ENCODE measurements at regions not wholly inside any gene's neighbourhood (a gene's known extent, or its start where the extent isn't known, plus 50 kb on each side); places are given as distances from the start of the nearest gene placed in this dataset.

DNA sequence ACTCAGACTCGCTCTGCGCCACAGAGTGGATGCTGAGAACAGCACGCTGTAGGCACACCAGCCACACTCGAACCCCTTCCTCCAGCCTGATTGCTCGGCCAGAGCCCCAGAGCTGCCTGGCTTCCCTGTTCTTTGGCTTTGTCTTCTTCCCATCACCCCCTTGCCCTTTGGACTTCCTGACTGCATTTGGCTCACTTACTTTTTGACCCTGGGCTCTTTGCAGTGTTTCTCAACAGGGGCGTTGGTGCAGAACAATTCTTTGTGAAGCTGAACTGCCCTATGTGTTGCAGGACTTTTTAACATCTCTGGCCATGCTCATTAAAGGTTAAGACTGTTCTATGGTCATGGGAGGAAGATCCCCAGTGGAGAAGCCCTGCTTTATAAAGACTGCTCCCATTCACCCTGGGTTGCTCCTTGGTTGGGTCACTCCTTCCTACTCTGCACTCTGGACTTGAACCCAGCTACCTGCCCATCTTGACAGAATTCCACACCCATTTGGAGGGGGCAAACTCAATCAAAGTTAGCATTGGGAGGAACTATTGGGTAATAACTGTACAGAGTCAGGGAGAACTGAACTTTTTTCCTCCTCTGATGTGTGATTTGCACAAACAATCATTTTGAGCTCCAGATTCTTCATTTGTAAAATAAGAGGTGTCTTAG lies 127.7 kb upstream of the PLEKHG7 start:
- DNase-seq: no peak

DNA sequence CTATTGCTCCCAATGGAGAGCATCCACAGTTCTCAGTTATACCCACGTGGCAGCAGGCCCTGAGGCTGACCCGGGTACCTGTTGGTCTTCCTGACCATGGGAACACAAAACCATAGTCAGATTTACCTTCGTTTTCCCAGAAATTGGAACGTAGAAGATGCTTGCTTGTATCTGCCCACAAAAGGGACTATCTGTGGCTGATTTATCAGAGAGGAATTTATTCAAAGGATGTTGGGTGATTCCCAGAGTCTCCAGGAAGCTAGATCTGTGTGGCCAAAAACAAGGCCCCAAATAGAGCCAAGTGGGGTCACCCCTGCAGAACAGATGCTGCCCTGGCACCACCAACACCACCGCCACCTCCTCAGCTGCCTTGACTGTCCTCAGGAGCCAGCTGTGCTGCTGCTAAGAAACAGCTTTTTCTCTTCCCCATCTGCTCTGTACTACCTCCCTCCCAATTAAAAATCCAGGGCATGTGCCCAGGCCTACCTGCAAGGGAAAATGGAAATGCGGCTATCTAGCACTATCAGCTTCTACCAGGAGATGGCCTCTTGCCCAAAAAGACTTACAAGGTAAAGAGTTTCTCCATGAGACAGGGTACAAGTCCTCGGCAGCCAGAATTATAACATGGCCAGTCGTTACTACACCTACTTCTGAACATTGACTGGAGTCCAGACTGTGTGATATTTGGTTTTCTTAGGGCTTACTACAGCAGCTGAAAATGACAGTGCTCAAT lies 128.6 kb upstream of the PLEKHG7 start:
- DNase-seq: no peak

DNA sequence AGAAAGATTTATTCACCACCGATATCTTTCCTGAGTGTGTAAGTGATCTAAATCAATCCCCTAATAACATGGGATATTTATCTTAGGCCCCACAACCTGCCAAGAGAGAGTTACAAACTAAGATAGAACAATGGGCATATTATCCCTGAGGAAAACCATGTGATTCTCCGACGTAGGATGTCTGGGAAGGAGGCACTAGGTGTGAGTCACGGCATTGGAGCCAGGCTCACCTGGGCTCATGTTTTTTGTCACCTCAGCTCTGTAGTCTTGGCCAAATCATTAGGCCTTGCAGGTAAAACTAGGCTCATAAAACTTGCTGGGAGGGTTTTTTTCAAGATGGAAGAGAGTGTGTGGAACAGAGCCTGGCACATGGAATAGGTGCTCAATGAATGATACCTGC lies 129.7 kb upstream of the PLEKHG7 start:
- no peak for DNase-seq

DNA sequence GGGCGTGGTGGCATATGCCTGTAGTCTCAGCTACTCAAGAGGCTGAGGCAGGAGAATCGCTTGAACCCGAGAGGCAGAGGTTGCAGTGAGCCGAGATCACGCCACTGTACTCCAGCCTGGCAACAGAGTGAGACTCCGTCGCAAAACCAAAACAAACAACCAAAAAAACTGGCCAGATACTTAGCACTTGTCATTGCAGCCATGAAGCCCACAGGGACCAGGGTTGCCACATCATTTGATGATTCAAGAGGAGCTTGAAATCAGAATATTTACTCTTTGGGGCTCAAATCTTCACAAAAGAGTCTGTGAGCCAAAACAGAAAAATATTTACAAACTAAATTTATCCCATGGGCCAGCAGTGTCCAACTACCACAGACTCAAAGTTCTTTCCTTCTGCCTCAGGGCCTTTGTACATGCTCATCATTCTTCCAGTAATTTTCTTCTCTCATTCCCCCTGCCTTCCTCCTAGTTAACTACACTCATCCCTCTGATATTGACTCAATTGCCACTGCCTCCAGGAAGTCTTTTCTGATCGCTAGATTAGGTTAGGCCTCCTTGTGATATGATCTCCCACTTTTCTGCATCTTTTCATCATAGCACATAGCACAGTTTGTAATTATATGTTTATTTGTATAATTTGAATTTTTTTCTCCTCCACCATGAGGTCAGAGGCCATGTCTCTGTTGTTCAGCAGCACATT lies 130.8 kb upstream of the PLEKHG7 start:
- DNase-seq: no peak

DNA sequence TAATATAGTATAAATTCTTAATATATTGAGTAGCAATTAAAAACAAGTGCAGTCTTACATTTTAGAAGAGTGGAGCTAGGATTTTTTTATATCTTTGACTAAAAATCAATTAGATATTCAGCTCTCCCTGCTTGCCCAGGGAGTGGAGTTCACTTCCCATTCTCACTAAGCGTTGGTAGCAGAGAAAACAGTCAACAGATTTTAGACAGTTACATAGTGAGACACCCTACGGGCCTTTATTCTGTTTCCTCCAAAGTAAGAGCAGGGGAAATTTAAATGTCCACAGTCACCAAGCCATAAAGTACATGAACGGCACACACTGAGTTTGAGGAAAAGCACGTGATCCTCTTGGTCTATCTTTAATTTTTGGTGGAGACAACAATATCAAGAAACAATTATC lies 131.6 kb upstream of the PLEKHG7 start:
- DNase-seq: no peak

DNA sequence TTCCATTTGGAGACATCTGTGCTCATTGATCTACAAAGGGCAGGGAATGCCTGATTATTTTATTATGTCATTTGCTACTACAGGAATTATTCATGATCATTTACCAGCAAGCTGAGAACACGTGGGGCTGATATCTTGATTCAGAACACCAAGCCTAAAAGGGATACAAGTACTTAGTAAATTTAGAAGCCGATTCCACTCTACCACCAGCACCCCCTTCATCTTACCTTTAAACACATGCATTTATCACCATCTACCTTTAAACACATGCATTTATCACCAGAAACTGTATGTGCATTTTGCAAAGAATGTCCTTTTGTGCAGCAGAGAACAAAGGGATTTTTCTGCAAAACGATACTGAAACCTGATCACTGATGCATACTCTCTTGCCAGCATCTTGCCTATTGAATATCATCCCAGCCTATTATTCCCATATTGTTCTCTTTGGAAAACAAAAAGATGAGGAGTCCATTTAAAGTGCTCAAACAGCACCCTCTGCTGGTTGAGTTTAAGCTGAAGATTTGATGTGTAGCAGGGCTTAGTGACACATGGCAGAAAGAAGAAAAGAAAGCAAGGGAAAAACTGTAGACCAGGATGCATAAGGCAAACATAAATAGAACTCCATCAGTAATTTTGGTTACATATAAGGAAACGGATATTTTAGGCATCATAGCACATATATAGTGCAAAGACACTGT lies 132.6 kb upstream of the PLEKHG7 start:
- peak; percentile 71 for DNase-seq

DNA sequence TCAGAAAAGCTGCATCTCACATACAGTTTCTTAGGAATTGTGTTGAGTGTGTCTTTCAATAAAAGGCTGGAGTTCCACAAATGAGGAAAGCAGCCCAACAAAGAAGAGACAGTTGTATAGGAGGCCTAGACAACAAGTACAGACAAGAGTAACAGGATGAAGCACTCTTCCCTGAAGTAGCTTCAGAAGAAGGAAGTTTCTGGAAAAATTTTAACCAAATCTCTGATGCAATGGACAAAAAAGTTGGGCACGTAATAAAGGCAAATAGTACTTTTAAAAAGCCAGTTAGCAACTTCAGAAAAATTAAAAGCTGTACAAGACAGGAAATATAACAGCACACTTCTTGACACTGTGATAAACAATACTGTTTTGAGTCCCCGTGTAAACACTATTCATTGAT lies 134.1 kb upstream of the PLEKHG7 start:
- DNase-seq: no peak

DNA sequence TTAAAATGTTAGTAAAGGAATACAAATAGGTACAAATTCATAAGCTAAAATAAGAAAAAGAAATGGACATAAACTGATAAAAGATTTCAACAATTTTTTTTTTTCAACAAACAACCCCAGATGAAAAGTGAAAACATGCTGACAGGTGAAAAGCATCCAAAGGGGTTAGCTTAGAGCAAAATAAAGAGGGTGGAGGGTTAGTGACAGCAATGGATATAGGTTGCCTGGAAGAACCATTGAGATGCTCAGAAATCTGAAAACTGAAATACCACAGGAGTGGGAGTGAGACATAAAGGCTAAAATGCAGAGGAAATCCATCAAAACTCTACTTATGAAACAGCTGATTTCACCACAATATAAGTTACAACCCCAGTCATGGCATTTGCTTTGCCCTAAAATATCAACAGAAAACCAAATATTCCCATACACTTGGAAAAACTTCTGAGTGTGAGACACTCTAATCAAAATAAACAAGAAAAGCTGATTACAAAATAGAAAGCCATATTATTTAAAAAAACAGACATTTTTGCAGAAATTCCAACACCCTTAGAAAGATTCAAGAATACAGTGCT lies 136.3 kb upstream of the PLEKHG7 start:
- DNase-seq: no peak

DNA sequence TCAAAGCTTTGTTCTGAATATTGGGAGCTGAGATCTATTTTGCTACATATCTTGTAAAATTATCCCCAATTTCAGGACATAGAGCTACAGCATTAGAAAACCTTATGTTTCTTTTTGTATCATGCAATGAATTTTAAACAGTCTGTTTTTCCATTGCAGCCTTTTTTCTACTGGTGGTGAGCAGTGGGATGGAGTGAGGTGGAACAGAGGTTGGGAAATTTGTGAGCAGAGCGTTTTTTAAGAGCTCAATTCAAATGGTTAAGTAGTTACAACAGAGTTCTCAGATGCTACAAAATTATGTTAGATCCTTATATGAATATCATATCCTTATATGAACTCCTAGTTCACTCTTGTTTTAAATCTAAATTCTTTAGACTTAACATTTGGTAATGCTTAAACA lies 139.0 kb upstream of the PLEKHG7 start:
- DNase-seq: no peak

DNA sequence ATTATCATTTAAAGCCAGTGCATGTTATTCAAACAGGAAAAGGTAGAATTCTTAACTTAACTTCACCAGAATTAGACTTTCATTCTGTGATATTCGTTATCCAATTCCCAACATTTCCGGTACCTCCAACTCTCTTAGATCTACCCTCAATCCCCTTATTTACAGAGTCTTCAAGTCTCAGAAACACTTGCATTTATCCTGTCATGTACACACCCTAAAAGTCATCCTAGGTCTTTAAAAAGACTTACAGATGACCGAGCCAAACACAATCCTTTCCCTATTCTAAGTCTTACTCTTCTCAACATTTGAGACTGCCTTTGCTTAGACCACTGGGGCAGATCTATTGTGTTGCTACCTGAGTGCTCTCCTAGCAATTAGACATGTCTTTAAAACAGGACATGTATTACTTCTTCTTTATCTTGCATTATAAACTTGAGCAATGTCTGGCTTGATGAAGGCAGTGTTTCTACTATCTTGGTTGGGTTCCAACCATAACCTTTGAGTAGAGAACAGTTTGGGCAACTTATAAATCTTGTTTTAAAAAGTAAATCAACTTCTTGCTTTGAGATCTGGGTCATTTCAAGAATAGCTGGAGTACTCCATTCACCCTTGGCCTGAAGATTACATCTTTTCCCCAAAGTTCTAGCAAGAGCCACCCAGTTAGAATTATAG lies 140.6 kb upstream of the PLEKHG7 start:
- DNase-seq: no peak

DNA sequence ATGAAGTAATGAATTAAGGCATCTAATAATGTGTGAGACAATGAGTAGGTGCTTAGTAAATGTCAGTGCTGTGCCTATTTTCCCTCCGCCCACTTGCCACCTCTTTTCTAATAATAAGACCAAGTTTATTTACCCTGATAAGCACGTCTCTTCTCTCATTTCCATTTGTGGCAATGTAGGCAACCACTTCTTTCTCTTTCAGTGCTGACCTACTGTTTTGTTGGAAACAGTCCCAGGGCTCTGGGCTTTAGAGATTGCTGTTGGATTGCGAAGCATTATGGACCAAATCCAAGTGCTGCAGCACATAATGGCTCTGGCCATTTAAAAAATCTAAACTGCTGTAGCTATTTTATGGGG lies 141.3 kb upstream of the PLEKHG7 start:
- no peak for DNase-seq

DNA sequence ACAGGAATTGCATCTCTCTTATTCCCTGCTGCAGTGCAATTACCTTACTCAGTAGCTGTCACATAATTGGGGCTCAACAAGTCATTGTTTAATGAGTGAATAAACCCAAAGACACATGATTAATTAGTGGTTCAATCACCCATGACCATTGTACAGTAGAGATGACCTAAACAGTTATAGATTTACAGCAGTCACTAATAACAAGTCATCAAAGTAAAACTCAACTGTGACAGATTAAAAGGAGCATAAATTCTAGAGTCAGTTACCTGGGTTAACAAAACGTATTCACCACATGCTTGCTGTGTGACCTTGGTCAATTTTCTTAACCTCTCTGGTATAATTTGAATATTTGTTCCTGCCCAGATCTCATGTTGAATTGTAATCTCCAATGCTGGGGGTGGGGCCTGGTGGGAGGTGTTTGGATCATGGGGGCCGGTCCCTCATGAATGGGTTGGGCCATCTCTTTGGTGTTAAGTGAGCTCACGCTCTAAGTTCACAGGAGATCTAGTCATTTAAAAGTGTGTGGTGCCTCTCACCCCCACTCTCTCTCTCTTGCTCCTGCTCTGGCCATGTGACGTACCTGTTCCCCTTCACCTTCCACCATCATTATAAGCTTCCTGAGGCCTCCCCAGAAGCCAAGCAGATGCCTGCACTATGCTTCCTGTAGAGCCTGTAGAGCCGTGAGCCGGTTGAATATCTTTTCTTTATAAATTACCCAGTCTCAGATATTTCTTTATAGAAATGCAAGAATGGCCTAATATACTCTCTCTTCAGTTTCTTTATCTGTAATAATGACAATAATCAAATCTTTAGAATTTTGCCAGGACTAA lies 141.9 kb upstream of the PLEKHG7 start:
- DNase-seq: no peak

DNA sequence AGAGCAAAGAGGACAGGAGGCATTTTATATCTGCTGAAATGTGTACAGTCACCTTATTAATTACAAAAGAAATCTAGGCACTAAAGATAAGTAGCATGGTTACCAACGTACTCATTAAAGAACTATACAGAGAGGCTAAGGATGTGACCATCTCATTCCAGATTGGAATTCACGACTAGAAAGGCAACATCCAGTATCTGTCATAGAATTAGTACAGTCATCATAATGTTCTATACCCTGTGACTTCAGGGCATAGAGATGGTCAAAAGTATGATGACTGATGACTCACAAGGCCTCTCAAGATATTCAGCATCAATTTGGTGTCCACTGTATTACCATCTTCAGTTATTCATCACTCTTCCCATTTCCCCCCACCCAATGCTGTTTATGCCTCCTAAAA lies 144.0 kb upstream of the PLEKHG7 start:
- no peak for DNase-seq

DNA sequence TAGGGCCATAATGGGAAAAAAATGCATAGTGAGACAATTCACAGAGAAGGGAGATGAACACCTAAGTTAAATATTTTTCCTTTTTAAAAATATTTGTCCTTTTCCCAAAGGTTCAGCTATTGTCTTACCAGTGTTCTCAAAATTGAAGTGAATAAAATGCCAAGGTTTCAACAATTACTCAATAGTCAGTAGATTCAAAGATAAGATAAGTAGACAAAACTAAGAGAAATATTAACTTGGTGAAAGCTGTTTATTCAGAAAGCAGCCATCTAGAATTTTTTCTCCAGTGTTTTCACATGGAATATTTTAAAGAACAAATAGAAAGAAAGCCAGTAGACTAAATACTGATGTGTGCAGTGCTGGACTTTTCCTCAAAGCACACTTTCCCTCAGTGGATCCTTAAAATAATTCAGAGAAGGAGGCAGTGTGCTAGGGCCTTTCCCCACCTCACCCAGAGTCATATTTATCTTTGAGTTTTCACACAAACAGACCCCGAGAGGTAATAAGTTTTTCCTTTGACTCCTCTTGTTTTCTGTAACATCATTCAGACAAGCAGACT lies 144.5 kb upstream of the PLEKHG7 start:
- no peak for DNase-seq

DNA sequence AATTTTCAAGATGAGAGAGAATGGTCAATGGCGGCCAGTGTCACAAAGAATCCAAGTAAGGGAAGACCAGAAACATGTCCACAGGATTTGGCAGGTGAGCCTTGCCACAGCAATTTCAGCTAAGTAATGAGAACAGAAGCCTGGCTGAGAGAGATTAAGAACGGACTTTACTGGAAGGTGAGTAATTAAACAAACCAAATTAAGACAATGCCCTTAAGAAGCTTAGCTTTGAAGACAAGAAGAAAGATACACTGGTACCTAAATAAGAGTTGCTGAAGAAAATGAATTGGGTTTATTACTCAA lies 145.4 kb upstream of the PLEKHG7 start:
- DNase-seq: no peak

DNA sequence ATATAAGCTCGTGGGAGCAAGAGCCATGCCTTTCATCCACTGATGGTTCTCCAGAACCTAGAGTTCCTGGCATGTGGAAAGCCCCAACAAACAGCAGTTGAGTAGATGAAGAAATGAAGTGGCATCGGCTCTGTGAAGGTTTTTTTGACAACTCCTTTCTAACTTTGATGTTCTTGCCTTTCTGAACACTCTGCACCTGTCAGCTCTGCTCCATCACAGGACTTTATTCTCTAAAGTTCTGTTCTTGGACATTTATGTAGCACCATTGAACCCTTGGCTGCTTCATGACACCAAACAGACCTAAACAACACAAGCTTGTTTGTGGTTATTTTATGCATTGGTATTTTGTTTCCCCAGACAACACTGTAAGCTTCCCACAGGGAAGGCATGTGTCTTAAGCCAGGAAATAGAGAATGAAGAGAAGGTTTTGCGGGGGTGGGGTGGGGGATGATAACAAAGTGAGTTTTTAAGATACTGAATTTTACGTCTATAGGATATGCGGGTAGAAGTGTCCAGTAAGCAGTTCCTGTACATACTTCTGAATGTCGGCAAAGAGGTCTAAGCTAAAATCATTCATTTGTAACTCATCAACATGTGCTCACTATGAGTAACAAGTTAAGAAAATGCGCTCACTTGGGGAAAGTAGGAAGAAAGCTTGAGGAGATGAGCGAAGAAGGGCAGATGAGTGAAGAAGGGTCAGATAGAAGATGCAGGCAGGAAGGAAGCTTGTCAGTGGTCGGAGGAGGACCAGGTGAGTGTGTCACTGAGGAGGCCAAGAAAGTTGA lies 146.0 kb upstream of the PLEKHG7 start:
- DNase-seq: no peak

DNA sequence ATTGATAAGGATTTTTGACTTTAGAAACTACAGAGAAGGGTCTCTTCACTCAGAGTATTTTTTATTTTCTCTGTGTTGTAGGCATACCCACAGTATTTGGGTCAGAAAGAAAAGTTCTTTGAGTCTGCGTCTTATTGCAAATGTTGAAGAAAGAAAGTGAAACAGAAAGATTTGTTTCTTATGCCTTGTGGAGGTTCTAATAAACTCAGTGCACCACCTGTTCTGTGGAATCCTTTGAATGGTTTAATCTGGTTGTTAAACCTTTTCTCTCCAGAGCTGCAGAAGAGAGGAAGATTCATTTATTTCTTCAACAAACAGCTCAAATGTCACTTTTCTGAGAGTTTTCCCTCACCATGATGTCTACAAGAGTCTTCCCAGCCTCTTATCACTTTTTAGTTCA lies 146.6 kb upstream of the PLEKHG7 start:
- DNase-seq: no peak

DNA sequence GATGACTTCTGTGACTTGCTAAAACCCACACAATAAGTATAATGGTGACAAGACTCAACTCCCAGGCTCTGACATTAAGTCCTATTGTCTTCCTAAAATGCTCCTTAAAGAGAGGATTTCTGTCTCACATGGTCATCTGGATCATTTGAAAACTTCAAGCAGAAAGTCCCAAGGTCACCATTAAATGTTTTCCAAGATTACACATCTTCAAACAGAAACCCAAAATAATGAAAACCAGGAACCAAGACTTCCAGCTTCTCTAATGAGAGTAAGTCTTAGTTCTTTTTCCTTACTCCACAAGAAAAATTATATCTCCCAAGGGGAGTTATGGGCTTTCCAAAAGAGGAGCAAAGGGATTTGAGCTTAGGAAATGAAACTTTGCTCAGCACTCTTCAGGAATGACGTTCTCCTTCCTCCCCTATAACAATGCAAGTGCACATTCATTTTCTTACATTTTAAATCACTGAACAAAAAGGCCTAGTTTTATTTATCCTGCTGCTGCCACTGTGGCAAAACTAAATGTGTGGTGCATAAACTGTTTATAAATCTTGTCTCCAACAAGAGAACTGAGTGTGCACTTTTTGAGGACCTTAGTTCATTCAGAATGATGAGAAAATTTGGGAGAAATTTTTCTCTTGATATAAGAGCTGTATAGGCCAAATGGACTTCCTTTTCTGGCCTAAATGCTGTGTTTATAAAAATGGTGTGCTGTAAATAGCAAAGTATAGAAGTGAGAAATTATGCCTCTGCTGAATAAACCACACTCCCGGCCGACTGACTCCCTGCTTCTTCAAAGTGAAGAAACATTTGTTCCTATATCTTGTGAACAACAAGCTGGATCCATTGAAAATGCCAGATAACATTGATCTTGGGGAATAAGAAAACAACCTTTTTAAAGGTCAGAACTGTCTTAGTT lies 148.4 kb upstream of the PLEKHG7 start:
- DNase-seq: no peak

DNA sequence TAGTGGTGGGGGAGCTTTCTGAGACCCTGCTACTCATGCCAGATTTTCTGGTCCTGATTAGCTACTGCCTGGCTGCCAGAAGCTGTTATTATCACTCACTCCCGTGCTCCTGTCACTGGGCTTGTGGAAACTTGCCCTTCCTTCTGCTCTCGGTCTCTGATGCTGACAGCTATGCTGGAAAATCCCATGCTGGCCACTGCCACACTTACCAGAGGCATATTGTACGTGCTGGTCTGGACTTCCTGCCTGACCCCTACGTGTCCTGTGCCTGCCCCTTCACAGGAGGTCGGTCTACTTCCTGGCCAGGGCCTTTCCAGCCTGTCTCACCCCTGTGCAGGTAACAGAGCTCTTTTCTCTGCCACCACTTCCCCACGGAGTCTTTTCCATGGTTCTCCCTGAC lies 149.4 kb upstream of the PLEKHG7 start:
- no peak for DNase-seq

Measured in NCI-H1436 (cell line).